ENCODE measurements at regions not wholly inside any gene's neighbourhood (a gene's known extent, or its start where the extent isn't known, plus 50 kb on each side); places are given as distances from the start of the nearest gene placed in this dataset.
"Not testable (repeated sequence)": the region's sequence is repeated elsewhere in the genome, so short reads cannot be mapped to it uniquely, and the experiment has no call there.

- Histone ChIP-seq H3K4me3 (no peak overlapping the region), H3K27me3 (replicated peaks; ENCODE audit: insufficient read depth) (no peaks in the 10 kb centered on the region), H3K9me2 (ENCODE audit: insufficient read depth) (no peaks in the 10 kb centered on the region), H3K36me3 (ENCODE audit: low read depth) (no peaks in the 10 kb centered on the region), H3F3A (ENCODE audit: insufficient read depth) (no peaks in the 10 kb centered on the region), H3K9me3 (ENCODE audit: low read depth) (no peaks in the 10 kb centered on the region), H3K9ac (no peak overlapping the region), H3K4me1 (ENCODE audit: insufficient read depth) (no peaks in the 10 kb centered on the region), H4K20me1 (ENCODE audit: insufficient read depth) (no peaks in the 10 kb centered on the region), H3K27ac (no peak overlapping the region), H3K79me2 (ENCODE audit: insufficient read depth) (no peaks in the 10 kb centered on the region), H3K4me2 (ENCODE audit: unreplicated experiment) (no peak overlapping the region), H2AFZ (no peak overlapping the region)
- WGBS, 2 experiments (ENCODE audit: low coverage in 1 of 2, low lambda C conversion rate in 2 of 2, missing lambda C conversion rate in 2 of 2): 65 to 70% methylated on average over 12 of the region's 12 CpGs
- TF ChIP-seq EZH2phosphoT487 (IDR thresholded peaks at IDR 0.05; ENCODE audit: insufficient read depth, low read depth) (no peak), EZH2 (IDR thresholded peaks at IDR 0.05; ENCODE audit: insufficient read depth, poor library complexity, severe bottlenecking) (no peak)
- in situ Hi-C loops (cut with MboI): no loop called here
- DNase-seq: no peak
Observed at GRCh38 chr6:167420177-167420576, 95.3 kb downstream of the TTLL2 start.

- TF ChIP-seq EZH2 (IDR thresholded peaks at IDR 0.05; ENCODE audit: insufficient read depth, poor library complexity, severe bottlenecking): no peak
- no peak for TF ChIP-seq EZH2phosphoT487 (IDR thresholded peaks at IDR 0.05; ENCODE audit: insufficient read depth, low read depth)
- in situ Hi-C loops (cut with MboI): no loop called here
- Histone ChIP-seq H3K9ac (no peak overlapping the region), H3F3A (ENCODE audit: insufficient read depth) (no peaks in the 10 kb centered on the region), H3K27me3 (replicated peaks; ENCODE audit: insufficient read depth) (no peaks in the 10 kb centered on the region), H3K27ac (no peak overlapping the region), H3K9me2 (ENCODE audit: insufficient read depth) (no peaks in the 10 kb centered on the region), H2AFZ (no peak overlapping the region), H3K4me3 (no peak overlapping the region), H3K9me3 (ENCODE audit: low read depth) (no peaks in the 10 kb centered on the region), H3K4me1 (ENCODE audit: insufficient read depth) (no peaks in the 10 kb centered on the region), H3K79me2 (ENCODE audit: insufficient read depth) (no peaks in the 10 kb centered on the region), H3K36me3 (ENCODE audit: low read depth) (no peaks in the 10 kb centered on the region), H3K4me2 (ENCODE audit: unreplicated experiment) (no peak overlapping the region), H4K20me1 (ENCODE audit: insufficient read depth) (no peaks in the 10 kb centered on the region)
- DNase-seq: no peak
- WGBS, 2 experiments (ENCODE audit: low coverage in 1 of 2, low lambda C conversion rate in 2 of 2, missing lambda C conversion rate in 2 of 2): 73 to 75% methylated on average over 35 to 39 of the region's 39 CpGs
Observed at GRCh38 chr6:167420858-167421766, 96.2 kb downstream of the TTLL2 start.

DNA sequence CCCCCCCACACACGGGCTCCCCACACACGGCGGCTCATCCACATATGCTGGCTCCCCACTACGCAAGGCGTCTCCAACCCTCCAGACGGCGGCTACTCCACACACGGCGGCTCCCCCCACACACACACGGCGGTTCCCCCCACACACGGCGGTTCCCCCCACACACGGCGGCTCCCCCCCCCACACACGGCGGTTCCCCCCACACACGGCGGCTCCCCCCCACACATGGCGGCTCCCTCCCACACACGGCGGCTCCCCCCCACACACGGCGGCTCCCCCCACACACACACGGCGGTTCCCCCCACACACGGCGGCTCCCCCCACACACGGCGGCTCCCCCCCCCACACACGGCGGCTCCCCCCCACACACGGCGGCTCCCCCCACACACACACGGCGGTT is 97.1 kb downstream of the TTLL2 start:
- H3K27me3 ChIP-seq (replicated peaks; ENCODE audit: insufficient read depth): not testable (repeated sequence)

GRCh38 chr6:167422934-167423333 is 98.0 kb downstream of the TTLL2 start:
- H3K4me2 ChIP-seq (ENCODE audit: unreplicated experiment): no peak overlapping the region
- H3K36me3 ChIP-seq (ENCODE audit: low read depth): no peaks in the 10 kb centered on the region
- no peaks in the 10 kb centered on the region for H4K20me1 ChIP-seq (ENCODE audit: insufficient read depth)
- no peaks in the 10 kb centered on the region for H3K9me2 ChIP-seq (ENCODE audit: insufficient read depth)
- no peak overlapping the region for H3K27ac ChIP-seq
- no peak for TF ChIP-seq EZH2phosphoT487 (IDR thresholded peaks at IDR 0.05; ENCODE audit: insufficient read depth, low read depth)
- TF ChIP-seq EZH2 (IDR thresholded peaks at IDR 0.05; ENCODE audit: insufficient read depth, poor library complexity, severe bottlenecking): no peak
- WGBS, 2 experiments (ENCODE audit: low coverage in 1 of 2, low lambda C conversion rate in 2 of 2, missing lambda C conversion rate in 2 of 2): 88% methylated on average over 23 of the region's 23 CpGs; no CpG with 5 or more reads in 1 of the 2 experiments
- no peaks in the 10 kb centered on the region for H3F3A ChIP-seq (ENCODE audit: insufficient read depth)
- in situ Hi-C loops (cut with MboI): no loop called here
- no peak overlapping the region for H3K9ac ChIP-seq
- no peak for DNase-seq
- H2AFZ ChIP-seq: no peak overlapping the region
- no peaks in the 10 kb centered on the region for H3K79me2 ChIP-seq (ENCODE audit: insufficient read depth)
- no peaks in the 10 kb centered on the region for H3K4me1 ChIP-seq (ENCODE audit: insufficient read depth)
- no peak overlapping the region for H3K4me3 ChIP-seq
- H3K27me3 ChIP-seq (replicated peaks; ENCODE audit: insufficient read depth): no peaks in the 10 kb centered on the region
- no peaks in the 10 kb centered on the region for H3K9me3 ChIP-seq (ENCODE audit: low read depth)

More for the DNA sequence above, 97.1 kb downstream of the TTLL2 start:
- H3K36me3 ChIP-seq (ENCODE audit: low read depth); H3K9me3 ChIP-seq (ENCODE audit: low read depth); in situ Hi-C loops (cut with MboI); DNase-seq; H3K4me2 ChIP-seq (ENCODE audit: unreplicated experiment); H3K9ac ChIP-seq; H3K9me2 ChIP-seq (ENCODE audit: insufficient read depth); H3K79me2 ChIP-seq (ENCODE audit: insufficient read depth); H3K4me3 ChIP-seq; H4K20me1 ChIP-seq (ENCODE audit: insufficient read depth); H2AFZ ChIP-seq; H3K4me1 ChIP-seq (ENCODE audit: insufficient read depth); H3K27ac ChIP-seq; H3F3A ChIP-seq (ENCODE audit: insufficient read depth): not testable (repeated sequence)
- 90% methylated on average over 16 of the region's 36 CpGs; no CpG with 5 or more reads in 1 of the 2 experiments for WGBS, 2 experiments (ENCODE audit: low coverage in 1 of 2, low lambda C conversion rate in 2 of 2, missing lambda C conversion rate in 2 of 2)

Data from GM23248 (cell line).